G401 (cell line): ENCODE measurements at regions not wholly inside any gene's neighbourhood (a gene's known extent, or its start where the extent isn't known, plus 50 kb on each side); places are given as distances from the start of the nearest gene placed in this dataset.
"Not testable (repeated sequence)": the region's sequence is repeated elsewhere in the genome, so short reads cannot be mapped to it uniquely, and the experiment has no call there.

Source experiments
- DNase-seq: peaks from one replicate; pipeline ENCODE4 v3.0.0-alpha.2; 2015; ENCODE audit warnings: low spot score
- in situ Hi-C: cut with HindIII; loops from 2 replicates; pipeline ENCODE4 v1.10.0; 2016; ENCODE audit warnings: low sequenced_read_pairs, mixed read lengths

GRCh38 chr3:75232216-75232615 is 431.9 kb upstream of the FRG2C start:
- no peak for DNase-seq
- in situ Hi-C loops = no loop called here

GRCh38 chr3:75235631-75236030 is 428.5 kb upstream of the FRG2C start:
- in situ Hi-C loops = no loop called here
- DNase-seq = no peak

- no peak for DNase-seq
- in situ Hi-C loops = no loop called here
These were observed 427.1 kb upstream of the FRG2C start for GRCh38 chr3:75237053-75237452.

- DNase-seq = no peak
- in situ Hi-C loops = no loop called here
These were observed 426.7 kb upstream of the FRG2C start for GRCh38 chr3:75237477-75237876.

- in situ Hi-C loops, DNase-seq: not testable (repeated sequence)
These were observed 422.7 kb upstream of the FRG2C start for GRCh38 chr3:75241226-75241962.

- in situ Hi-C loops = no loop called here
- DNase-seq = no peak
These were observed 422.0 kb upstream of the FRG2C start for GRCh38 chr3:75242012-75242735.

- in situ Hi-C loops = no loop called here
- no peak for DNase-seq
These were observed 415.2 kb upstream of the FRG2C start for GRCh38 chr3:75248974-75249373.

- DNase-seq = no peak
- in situ Hi-C loops = no loop called here
These were observed 409.4 kb upstream of the FRG2C start for GRCh38 chr3:75254685-75255084.

- DNase-seq = peak; percentile 41
- in situ Hi-C loops = not testable (repeated sequence)
These were observed 405.1 kb upstream of the FRG2C start for GRCh38 chr3:75258825-75259683.

- DNase-seq, in situ Hi-C loops: not testable (repeated sequence)
These were observed 403.2 kb upstream of the FRG2C start for GRCh38 chr3:75260975-75261374.

- in situ Hi-C loops = no loop called here
- no peak for DNase-seq
These were observed 401.5 kb upstream of the FRG2C start for GRCh38 chr3:75262661-75263060.

GRCh38 chr3:75265897-75266296 is 398.2 kb upstream of the FRG2C start:
- in situ Hi-C loops = no loop called here

GRCh38 chr3:75268576-75268975 is 395.6 kb upstream of the FRG2C start:
- DNase-seq, in situ Hi-C loops: not testable (repeated sequence)

More at GRCh38 chr3:75265897-75266296, 398.2 kb upstream of the FRG2C start:
- no peak for DNase-seq

GRCh38 chr3:75272237-75272636 is 391.9 kb upstream of the FRG2C start:
- in situ Hi-C loops, DNase-seq: not testable (repeated sequence)

- in situ Hi-C loops = no loop called here
- no peak for DNase-seq
These were observed 391.4 kb upstream of the FRG2C start for GRCh38 chr3:75272691-75273090.

- DNase-seq, in situ Hi-C loops: not testable (repeated sequence)
These were observed 378.5 kb upstream of the FRG2C start for GRCh38 chr3:75285531-75286148.

- in situ Hi-C loops, DNase-seq: not testable (repeated sequence)
These were observed 375.1 kb upstream of the FRG2C start for GRCh38 chr3:75288972-75289574.

- DNase-seq = peak; percentile 23
- in situ Hi-C loops = no loop called here
These were observed 370.0 kb upstream of the FRG2C start for GRCh38 chr3:75294124-75294523.

- in situ Hi-C loops = no loop called here
- no peak for DNase-seq
These were observed 369.1 kb upstream of the FRG2C start for GRCh38 chr3:75295013-75295412.
